ENCODE measurements at regions not wholly inside any gene's neighbourhood (a gene's known extent, or its start where the extent isn't known, plus 50 kb on each side); places are given as distances from the start of the nearest gene placed in this dataset.

- no peaks in the 10 kb centered on the region for H3K9me3 ChIP-seq
- DNase-seq (ENCODE audit: low spot score in 2 of 2) = no peak
- TF ChIP-seq POLR2A (IDR thresholded peaks at IDR 0.05) (no peak), EP300 (IDR thresholded peaks at IDR 0.05) (no peak), POLR2AphosphoS5 (IDR thresholded peaks at IDR 0.05) (no peak)
- TF ChIP-seq, protein P1, sequence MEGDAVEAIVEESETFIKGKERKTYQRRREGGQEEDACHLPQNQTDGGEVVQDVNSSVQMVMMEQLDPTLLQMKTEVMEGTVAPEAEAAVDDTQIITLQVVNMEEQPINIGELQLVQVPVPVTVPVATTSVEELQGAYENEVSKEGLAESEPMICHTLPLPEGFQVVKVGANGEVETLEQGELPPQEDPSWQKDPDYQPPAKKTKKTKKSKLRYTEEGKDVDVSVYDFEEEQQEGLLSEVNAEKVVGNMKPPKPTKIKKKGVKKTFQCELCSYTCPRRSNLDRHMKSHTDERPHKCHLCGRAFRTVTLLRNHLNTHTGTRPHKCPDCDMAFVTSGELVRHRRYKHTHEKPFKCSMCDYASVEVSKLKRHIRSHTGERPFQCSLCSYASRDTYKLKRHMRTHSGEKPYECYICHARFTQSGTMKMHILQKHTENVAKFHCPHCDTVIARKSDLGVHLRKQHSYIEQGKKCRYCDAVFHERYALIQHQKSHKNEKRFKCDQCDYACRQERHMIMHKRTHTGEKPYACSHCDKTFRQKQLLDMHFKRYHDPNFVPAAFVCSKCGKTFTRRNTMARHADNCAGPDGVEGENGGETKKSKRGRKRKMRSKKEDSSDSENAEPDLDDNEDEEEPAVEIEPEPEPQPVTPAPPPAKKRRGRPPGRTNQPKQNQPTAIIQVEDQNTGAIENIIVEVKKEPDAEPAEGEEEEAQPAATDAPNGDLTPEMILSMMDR (IDR thresholded peaks at IDR 0.05) = no peak
- no peaks in the 10 kb centered on the region for H3K36me3 ChIP-seq
- WGBS = 91% methylated on average over 5 of the region's 5 CpGs
- no peak overlapping the region for H3K4me3 ChIP-seq
- H3K27ac ChIP-seq = no peak overlapping the region
- no peaks in the 10 kb centered on the region for H3K27me3 ChIP-seq
- no peaks in the 10 kb centered on the region for H3K4me1 ChIP-seq
Measured at GRCh38 chr17:69650881-69651280, 236.4 kb downstream of the MAP2K6 start.

- Histone ChIP-seq H3K9me3 (no peaks in the 10 kb centered on the region), H3K36me3 (no peaks in the 10 kb centered on the region), H3K27me3 (no peaks in the 10 kb centered on the region), H3K4me3 (no peak overlapping the region), H3K4me1 (no peaks in the 10 kb centered on the region), H3K27ac (no peak overlapping the region)
- WGBS = 81% methylated on average over 2 of the region's 2 CpGs
- no peak for DNase-seq (ENCODE audit: low spot score in 2 of 2)
- TF ChIP-seq POLR2AphosphoS5 (IDR thresholded peaks at IDR 0.05) (no peak), EP300 (IDR thresholded peaks at IDR 0.05) (no peak), POLR2A (IDR thresholded peaks at IDR 0.05) (no peak)
- TF ChIP-seq, protein P1 (IDR thresholded peaks at IDR 0.05) = no peak
Measured at GRCh38 chr17:69651921-69652320, 237.4 kb downstream of the MAP2K6 start.

- no peak overlapping the region for H3K27ac ChIP-seq
- H3K9me3 ChIP-seq = no peaks in the 10 kb centered on the region
- H3K4me3 ChIP-seq = no peak overlapping the region
- WGBS = 84% methylated on average over 8 of the region's 8 CpGs
- TF ChIP-seq POLR2A (IDR thresholded peaks at IDR 0.05) = no peak
- no peak for TF ChIP-seq POLR2AphosphoS5 (IDR thresholded peaks at IDR 0.05)
- TF ChIP-seq, protein P1 (IDR thresholded peaks at IDR 0.05) = no peak
- TF ChIP-seq EP300 (IDR thresholded peaks at IDR 0.05) = no peak
- no peaks in the 10 kb centered on the region for H3K36me3 ChIP-seq
- H3K4me1 ChIP-seq = no peaks in the 10 kb centered on the region
- DNase-seq (ENCODE audit: low spot score in 2 of 2) = no peak
- H3K27me3 ChIP-seq = no peaks in the 10 kb centered on the region
Measured at GRCh38 chr17:69654981-69655855, 240.7 kb downstream of the MAP2K6 start.

- WGBS = 87% methylated on average over 5 of the region's 5 CpGs
Measured at GRCh38 chr17:69655902-69656301, 241.4 kb downstream of the MAP2K6 start.

More at GRCh38 chr17:69655902-69656301, 241.4 kb downstream of the MAP2K6 start:
- no peaks in the 10 kb centered on the region for H3K4me1 ChIP-seq
- H3K4me3 ChIP-seq = no peak overlapping the region
- no peaks in the 10 kb centered on the region for H3K9me3 ChIP-seq
- H3K36me3 ChIP-seq = no peaks in the 10 kb centered on the region
- TF ChIP-seq POLR2AphosphoS5 (IDR thresholded peaks at IDR 0.05) = no peak
- TF ChIP-seq EP300 (IDR thresholded peaks at IDR 0.05) = no peak
- TF ChIP-seq POLR2A (IDR thresholded peaks at IDR 0.05) = no peak
- TF ChIP-seq, protein P1 (IDR thresholded peaks at IDR 0.05) = no peak
- H3K27me3 ChIP-seq = no peaks in the 10 kb centered on the region
- DNase-seq (ENCODE audit: low spot score in 2 of 2) = no peak
- H3K27ac ChIP-seq = no peak overlapping the region

All from suprapubic skin (tissue), 4 donors.